ENCODE measurements at regions not wholly inside any gene's neighbourhood (a gene's known extent, or its start where the extent isn't known, plus 50 kb on each side); places are given as distances from the start of the nearest gene placed in this dataset.

GRCh38 chr2:182577816-182578215 lies 138.2 kb upstream of the DNAJC10 start:
- no peak overlapping the region for H3K4me3 Mint-ChIP-seq
- no peaks in the 10 kb centered on the region for H3K27me3 Mint-ChIP-seq
- no peaks in the 10 kb centered on the region for H3K36me3 Mint-ChIP-seq
- no peaks in the 10 kb centered on the region for H3K9me3 Mint-ChIP-seq
- no peaks in the 10 kb centered on the region for H3K4me1 Mint-ChIP-seq
- H3K27ac Mint-ChIP-seq = no peak overlapping the region

- Mint-ChIP-seq H3K36me3 (no peaks in the 10 kb centered on the region), H3K4me1 (no peaks in the 10 kb centered on the region), H3K27ac (no peak overlapping the region)
Measured at GRCh38 chr2:182581196-182581935, 134.7 kb upstream of the DNAJC10 start.

GRCh38 chr2:182584462-182584861 lies 131.6 kb upstream of the DNAJC10 start:
- H3K27me3 Mint-ChIP-seq = peaks cover 1% of the 10 kb centered on the region

More at GRCh38 chr2:182581196-182581935, 134.7 kb upstream of the DNAJC10 start:
- Mint-ChIP-seq H3K9me3 (no peaks in the 10 kb centered on the region), H3K27me3 (no peaks in the 10 kb centered on the region), H3K4me3 (no peak overlapping the region)

GRCh38 chr2:182585001-182585400 lies 131.1 kb upstream of the DNAJC10 start:
- Mint-ChIP-seq H3K27me3 (peaks cover 1% of the 10 kb centered on the region), H3K9me3 (no peaks in the 10 kb centered on the region), H3K4me3 (no peak overlapping the region), H3K4me1 (no peaks in the 10 kb centered on the region), H3K27ac (no peak overlapping the region), H3K36me3 (no peaks in the 10 kb centered on the region)

More at GRCh38 chr2:182584462-182584861, 131.6 kb upstream of the DNAJC10 start:
- H3K36me3 Mint-ChIP-seq = no peaks in the 10 kb centered on the region
- H3K4me3 Mint-ChIP-seq = no peak overlapping the region
- H3K27ac Mint-ChIP-seq = no peak overlapping the region
- H3K9me3 Mint-ChIP-seq = no peaks in the 10 kb centered on the region
- H3K4me1 Mint-ChIP-seq = no peaks in the 10 kb centered on the region

- H3K4me1 Mint-ChIP-seq = no peaks in the 10 kb centered on the region
- no peaks in the 10 kb centered on the region for H3K36me3 Mint-ChIP-seq
- peaks cover 1% of the 10 kb centered on the region for H3K27me3 Mint-ChIP-seq
- no peak overlapping the region for H3K27ac Mint-ChIP-seq
- H3K9me3 Mint-ChIP-seq = no peaks in the 10 kb centered on the region
- no peak overlapping the region for H3K4me3 Mint-ChIP-seq
Measured at GRCh38 chr2:182585430-182585829, 130.6 kb upstream of the DNAJC10 start.

GRCh38 chr2:182586426-182586825 lies 129.6 kb upstream of the DNAJC10 start:
- Mint-ChIP-seq H3K4me3 (no peak overlapping the region), H3K27me3 (peaks cover 1% of the 10 kb centered on the region), H3K36me3 (no peaks in the 10 kb centered on the region), H3K4me1 (no peaks in the 10 kb centered on the region), H3K27ac (no peak overlapping the region), H3K9me3 (no peaks in the 10 kb centered on the region)

- peaks cover 1% of the 10 kb centered on the region for H3K27me3 Mint-ChIP-seq
- H3K9me3 Mint-ChIP-seq = no peaks in the 10 kb centered on the region
- no peak overlapping the region for H3K27ac Mint-ChIP-seq
- H3K4me1 Mint-ChIP-seq = no peaks in the 10 kb centered on the region
- no peak overlapping the region for H3K4me3 Mint-ChIP-seq
- no peaks in the 10 kb centered on the region for H3K36me3 Mint-ChIP-seq
Measured at GRCh38 chr2:182587831-182588230, 128.2 kb upstream of the DNAJC10 start.

- H3K4me1 Mint-ChIP-seq = no peaks in the 10 kb centered on the region
- no peak overlapping the region for H3K27ac Mint-ChIP-seq
- H3K27me3 Mint-ChIP-seq = peaks cover 1% of the 10 kb centered on the region
- no peak overlapping the region for H3K4me3 Mint-ChIP-seq
- H3K36me3 Mint-ChIP-seq = no peaks in the 10 kb centered on the region
- H3K9me3 Mint-ChIP-seq = no peaks in the 10 kb centered on the region
Measured at GRCh38 chr2:182589121-182589520, 126.9 kb upstream of the DNAJC10 start.

GRCh38 chr2:182591774-182592173 lies 124.3 kb upstream of the DNAJC10 start:
- H3K36me3 Mint-ChIP-seq = no peaks in the 10 kb centered on the region
- H3K9me3 Mint-ChIP-seq = no peaks in the 10 kb centered on the region
- H3K4me1 Mint-ChIP-seq = no peaks in the 10 kb centered on the region
- no peak overlapping the region for H3K27ac Mint-ChIP-seq
- peaks cover 4% of the 10 kb centered on the region for H3K27me3 Mint-ChIP-seq
- H3K4me3 Mint-ChIP-seq = no peak overlapping the region

- Mint-ChIP-seq H3K27me3 (peaks cover 3% of the 10 kb centered on the region), H3K9me3 (no peaks in the 10 kb centered on the region), H3K36me3 (no peaks in the 10 kb centered on the region), H3K27ac (no peak overlapping the region), H3K4me1 (no peaks in the 10 kb centered on the region), H3K4me3 (no peak overlapping the region)
Measured at GRCh38 chr2:182592691-182593393, 123.2 kb upstream of the DNAJC10 start.

GRCh38 chr2:182593394-182593975 lies 122.6 kb upstream of the DNAJC10 start:
- Mint-ChIP-seq H3K9me3 (no peaks in the 10 kb centered on the region), H3K27me3 (peaks cover 3% of the 10 kb centered on the region), H3K4me3 (no peak overlapping the region), H3K36me3 (no peaks in the 10 kb centered on the region), H3K4me1 (no peaks in the 10 kb centered on the region), H3K27ac (no peak overlapping the region)

GRCh38 chr2:182594286-182594685 lies 121.8 kb upstream of the DNAJC10 start:
- no peaks in the 10 kb centered on the region for H3K4me1 Mint-ChIP-seq
- H3K4me3 Mint-ChIP-seq = no peak overlapping the region
- H3K27ac Mint-ChIP-seq = no peak overlapping the region
- H3K36me3 Mint-ChIP-seq = no peaks in the 10 kb centered on the region
- no peaks in the 10 kb centered on the region for H3K9me3 Mint-ChIP-seq
- peaks cover 7% of the 10 kb centered on the region for H3K27me3 Mint-ChIP-seq

GRCh38 chr2:182595650-182596049 lies 120.4 kb upstream of the DNAJC10 start:
- peaks cover 7% of the 10 kb centered on the region for H3K27me3 Mint-ChIP-seq
- no peaks in the 10 kb centered on the region for H3K4me1 Mint-ChIP-seq
- H3K9me3 Mint-ChIP-seq = no peaks in the 10 kb centered on the region
- H3K27ac Mint-ChIP-seq = no peak overlapping the region
- H3K4me3 Mint-ChIP-seq = no peak overlapping the region
- H3K36me3 Mint-ChIP-seq = no peaks in the 10 kb centered on the region

- peaks cover 7% of the 10 kb centered on the region for H3K27me3 Mint-ChIP-seq
- no peak overlapping the region for H3K4me3 Mint-ChIP-seq
- H3K36me3 Mint-ChIP-seq = no peaks in the 10 kb centered on the region
- H3K9me3 Mint-ChIP-seq = no peaks in the 10 kb centered on the region
- H3K27ac Mint-ChIP-seq = no peak overlapping the region
- H3K4me1 Mint-ChIP-seq = no peaks in the 10 kb centered on the region
Measured at GRCh38 chr2:182597570-182598295, 118.3 kb upstream of the DNAJC10 start.

GRCh38 chr2:182598626-182599025 lies 117.4 kb upstream of the DNAJC10 start:
- no peak overlapping the region for H3K4me3 Mint-ChIP-seq
- no peaks in the 10 kb centered on the region for H3K4me1 Mint-ChIP-seq
- no peaks in the 10 kb centered on the region for H3K36me3 Mint-ChIP-seq
- H3K9me3 Mint-ChIP-seq = no peaks in the 10 kb centered on the region
- no peak overlapping the region for H3K27ac Mint-ChIP-seq
- peaks cover 7% of the 10 kb centered on the region for H3K27me3 Mint-ChIP-seq

Measured in IgD-negative memory B cell (primary cell).